B cell (primary cell): ENCODE measurements at regions not wholly inside any gene's neighbourhood (a gene's known extent, or its start where the extent isn't known, plus 50 kb on each side); places are given as distances from the start of the nearest gene placed in this dataset.

Experiments used
- ATAC-seq: fragments of 200-7000 bp; cut with Tn5 transposase; one replicate; pipeline ENCODE4 v1.10.0; 2021; ENCODE audit warnings: low read depth, mild to moderate bottlenecking, moderate number of reproducible peaks, moderate library complexity
- CTCF ChIA-PET: fragments of 350-600 bp; sonication (Branson Sonifier 250); formaldehyde crosslinking; loops from one replicate; lab custom pipeline; 2021; ENCODE audit warnings: antibody characterized with exemption, inconsistent platforms; lab: Charles Lee
- POLR2A ChIA-PET: fragments of 350-600 bp; sonication (Branson Sonifier 250); formaldehyde crosslinking; loops from one replicate; lab custom pipeline; 2021; ENCODE audit warnings: antibody characterized with exemption; lab: Charles Lee
- DNase-seq: peaks from one replicate; pipeline ENCODE4 v3.0.0; 2013
- H2AFZ ChIP-seq: 2 replicates; pipeline ENCODE4 v1.6.1; 2012; ENCODE audit warnings: mild to moderate bottlenecking, low read depth, low read length; ENCODE audit not compliant: insufficient read depth, poor library complexity, severe bottlenecking
- H3K27ac ChIP-seq, 2 donors: 1 replicate in 1 of 2; 2 replicates in 1 of 2; pipeline ENCODE4 v1.5.1; 2012 to 2013; ENCODE audit warnings: low read length in 2 of 2, mild to moderate bottlenecking in 2 of 2, moderate library complexity in 1 of 2
- H3K27me3 ChIP-seq, 4 experiments: fragments of 200-600 bp in 1 of 4; sonication (generic) in 1 of 4; replicated peaks in 1 of 4; 1 replicate in 2 of 4; 2 replicates in 2 of 4; pipeline versions ENCODE4 v1.6.1 to v1.7.0; 2013 to 2016; ENCODE audit warnings: low read length in 3 of 4, mild to moderate bottlenecking in 2 of 4, mixed read lengths in 1 of 4, moderate library complexity in 1 of 4; ENCODE audit not compliant: insufficient read depth in 4 of 4, control insufficient read depth in 3 of 4; ENCODE audit errors: control extremely low read depth in 1 of 4
- H3K36me3 ChIP-seq, 2 experiments: replicated peaks in 1 of 2; 1 replicate in 1 of 2; 2 replicates in 1 of 2; pipeline versions ENCODE4 v1.6.1 to v1.7.1; 2013; ENCODE audit warnings: low read length in 1 of 2; ENCODE audit not compliant: insufficient read depth in 2 of 2, control insufficient read depth in 1 of 2; ENCODE audit errors: control extremely low read depth in 1 of 2, extremely low read depth in 1 of 2
- H3K4me1 ChIP-seq, 2 donors: fragments of 200-600 bp in 1 of 2; sonication (generic) in 1 of 2; 1 replicate in 1 of 2; 2 replicates in 1 of 2; pipeline versions ENCODE4 v1.5.1 to v1.6.1; 2013 to 2017; ENCODE audit warnings: low read length in 2 of 2; ENCODE audit not compliant: control insufficient read depth in 2 of 2, insufficient read depth in 2 of 2
- H3K4me2 ChIP-seq: replicated peaks from 2 replicates; pipeline ENCODE3; 2012; ENCODE audit warnings: mild to moderate bottlenecking, low read depth, low read length; ENCODE audit not compliant: poor library complexity, severe bottlenecking
- H3K4me3 ChIP-seq, 5 experiments: fragments of 200-600 bp in 1 of 5; sonication (generic) in 1 of 5; 1 replicate in 3 of 5; 2 replicates in 2 of 5; pipeline versions ENCODE4 v1.5.1 to v1.7.0; 2011 to 2016; ENCODE audit warnings: low read length in 4 of 5, mild to moderate bottlenecking in 4 of 5, low read depth in 2 of 5, control low read depth in 1 of 5, moderate library complexity in 1 of 5; ENCODE audit not compliant: insufficient read depth in 1 of 5; ENCODE audit errors: control extremely low read depth in 1 of 5, extremely low read depth in 1 of 5
- H3K79me2 ChIP-seq: fragments of 200-600 bp; sonication (generic); one replicate; pipeline ENCODE4 v1.6.0; 2016; ENCODE audit warnings: low read length; ENCODE audit not compliant: control insufficient read depth, insufficient read depth
- H3K9ac ChIP-seq: fragments of 200-600 bp; sonication (generic); 2 replicates; pipeline ENCODE4 v1.6.1; 2017; ENCODE audit warnings: mild to moderate bottlenecking, low read length, moderate library complexity
- H3K9me3 ChIP-seq, 3 donors: one replicate each; pipeline versions ENCODE4 v1.6.1 to v1.7.1; 2013; ENCODE audit warnings: low read length in 2 of 3; ENCODE audit not compliant: control insufficient read depth in 2 of 3, insufficient read depth in 1 of 3; ENCODE audit errors: control extremely low read depth in 1 of 3
- H4K20me1 ChIP-seq: 2 replicates; pipeline ENCODE4 v1.6.0; 2012; ENCODE audit warnings: mild to moderate bottlenecking, low read length; ENCODE audit not compliant: insufficient read depth, control insufficient read depth, poor library complexity, severe bottlenecking
- H3K27ac Mint-ChIP-seq: one replicate; pipeline ENCODE4 v1.8.0; 2021; ENCODE audit warnings: mixed read lengths
- H3K27me3 Mint-ChIP-seq: one replicate; pipeline ENCODE4 v1.8.0; 2021; ENCODE audit warnings: mixed read lengths
- H3K4me1 Mint-ChIP-seq: one replicate; pipeline ENCODE4 v1.8.0; 2021; ENCODE audit warnings: mixed read lengths
- H3K4me3 Mint-ChIP-seq: one replicate; pipeline ENCODE4 v1.8.0; 2021; ENCODE audit warnings: mixed read lengths
- H3K9me3 Mint-ChIP-seq: one replicate; pipeline ENCODE4 v1.8.0; 2022; ENCODE audit warnings: mixed read lengths; ENCODE audit not compliant: insufficient read depth
- EZH2 ChIP-seq: IDR thresholded peaks from 2 replicates; pipeline ENCODE4 v1.6.1; 2012; ENCODE audit warnings: borderline replicate concordance, low read depth, mild to moderate bottlenecking, moderate library complexity, low read length; ENCODE audit not compliant: insufficient read depth, poor library complexity, severe bottlenecking
- WGBS: methylation state at CpG from one replicate; pipeline ENCODE4 v1.1.5; 2013; ENCODE audit warnings: missing lambda C conversion rate; ENCODE audit not compliant: insufficient coverage; 5-methylcytosine and 5-hydroxymethylcytosine counted together
- intact Hi-C: fragments of 100-400 bp; cut with micrococcal nuclease; formaldehyde crosslinking; loops from one replicate; pipeline ENCODE4 v1.10.0; 2022
- TF ChIP-seq, protein P1 (sequence below): fragments of 200-600 bp; IDR thresholded peaks from one replicate; pipeline ENCODE4 v1.8.0; 2022; ENCODE audit warnings: antibody characterized with exemption, mild to moderate bottlenecking

DNA sequence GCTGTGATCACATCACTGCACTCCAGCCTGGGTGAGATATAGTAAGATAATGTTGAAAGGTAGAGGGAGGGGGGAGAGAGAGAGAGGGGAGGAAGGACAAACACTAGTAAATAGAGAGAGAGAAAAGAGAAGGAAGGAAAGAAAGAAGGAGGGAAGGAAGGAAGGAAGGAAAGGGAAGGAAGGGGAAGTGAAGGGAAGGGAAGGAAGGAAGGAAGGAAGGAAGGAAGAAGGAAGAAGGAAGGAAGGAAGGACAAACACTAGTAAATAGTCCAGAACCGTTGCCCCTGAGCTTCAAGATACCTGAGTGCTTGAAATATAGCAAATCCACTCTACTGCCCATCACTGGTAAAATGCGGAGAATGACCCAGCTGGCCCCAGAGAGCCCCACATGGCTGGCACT is 156.5 kb upstream of the ZNF507 start:
- H3K36me3 ChIP-seq = no peaks in the 10 kb centered on the region
- ChIA-PET CTCF (no interaction called here), POLR2A (no interaction called here)
- no peaks in the 10 kb centered on the region for H3K4me1 Mint-ChIP-seq
- H3K9me3 ChIP-seq = peaks cover 0 to 32% (median 0%) of the 10 kb centered on the region in 3 donors
- H3K27me3 ChIP-seq = no peaks in the 10 kb centered on the region
- no peaks in the 10 kb centered on the region for H3K4me1 ChIP-seq
- no peak for TF ChIP-seq EZH2
- TF ChIP-seq, protein P1, sequence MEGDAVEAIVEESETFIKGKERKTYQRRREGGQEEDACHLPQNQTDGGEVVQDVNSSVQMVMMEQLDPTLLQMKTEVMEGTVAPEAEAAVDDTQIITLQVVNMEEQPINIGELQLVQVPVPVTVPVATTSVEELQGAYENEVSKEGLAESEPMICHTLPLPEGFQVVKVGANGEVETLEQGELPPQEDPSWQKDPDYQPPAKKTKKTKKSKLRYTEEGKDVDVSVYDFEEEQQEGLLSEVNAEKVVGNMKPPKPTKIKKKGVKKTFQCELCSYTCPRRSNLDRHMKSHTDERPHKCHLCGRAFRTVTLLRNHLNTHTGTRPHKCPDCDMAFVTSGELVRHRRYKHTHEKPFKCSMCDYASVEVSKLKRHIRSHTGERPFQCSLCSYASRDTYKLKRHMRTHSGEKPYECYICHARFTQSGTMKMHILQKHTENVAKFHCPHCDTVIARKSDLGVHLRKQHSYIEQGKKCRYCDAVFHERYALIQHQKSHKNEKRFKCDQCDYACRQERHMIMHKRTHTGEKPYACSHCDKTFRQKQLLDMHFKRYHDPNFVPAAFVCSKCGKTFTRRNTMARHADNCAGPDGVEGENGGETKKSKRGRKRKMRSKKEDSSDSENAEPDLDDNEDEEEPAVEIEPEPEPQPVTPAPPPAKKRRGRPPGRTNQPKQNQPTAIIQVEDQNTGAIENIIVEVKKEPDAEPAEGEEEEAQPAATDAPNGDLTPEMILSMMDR = no peak
- H3K27me3 Mint-ChIP-seq = peaks cover 4% of the 10 kb centered on the region
- peaks cover 9% of the 10 kb centered on the region for H3K9me3 Mint-ChIP-seq
- H3K27ac ChIP-seq = no peak overlapping the region
- H3K4me3 ChIP-seq = no peak overlapping the region
- H3K79me2 ChIP-seq = no peaks in the 10 kb centered on the region
- no peak overlapping the region for H2AFZ ChIP-seq
- no peak overlapping the region for H3K4me3 Mint-ChIP-seq
- DNase-seq (no peak), ATAC-seq (no peak)
- H3K27ac Mint-ChIP-seq = no peak overlapping the region
- intact Hi-C loops = no loop called here
- H4K20me1 ChIP-seq = no peaks in the 10 kb centered on the region
- 100% methylated on average over 1 of the region's 2 CpGs for WGBS
- no peak overlapping the region for H3K4me2 ChIP-seq
- no peak overlapping the region for H3K9ac ChIP-seq

DNA sequence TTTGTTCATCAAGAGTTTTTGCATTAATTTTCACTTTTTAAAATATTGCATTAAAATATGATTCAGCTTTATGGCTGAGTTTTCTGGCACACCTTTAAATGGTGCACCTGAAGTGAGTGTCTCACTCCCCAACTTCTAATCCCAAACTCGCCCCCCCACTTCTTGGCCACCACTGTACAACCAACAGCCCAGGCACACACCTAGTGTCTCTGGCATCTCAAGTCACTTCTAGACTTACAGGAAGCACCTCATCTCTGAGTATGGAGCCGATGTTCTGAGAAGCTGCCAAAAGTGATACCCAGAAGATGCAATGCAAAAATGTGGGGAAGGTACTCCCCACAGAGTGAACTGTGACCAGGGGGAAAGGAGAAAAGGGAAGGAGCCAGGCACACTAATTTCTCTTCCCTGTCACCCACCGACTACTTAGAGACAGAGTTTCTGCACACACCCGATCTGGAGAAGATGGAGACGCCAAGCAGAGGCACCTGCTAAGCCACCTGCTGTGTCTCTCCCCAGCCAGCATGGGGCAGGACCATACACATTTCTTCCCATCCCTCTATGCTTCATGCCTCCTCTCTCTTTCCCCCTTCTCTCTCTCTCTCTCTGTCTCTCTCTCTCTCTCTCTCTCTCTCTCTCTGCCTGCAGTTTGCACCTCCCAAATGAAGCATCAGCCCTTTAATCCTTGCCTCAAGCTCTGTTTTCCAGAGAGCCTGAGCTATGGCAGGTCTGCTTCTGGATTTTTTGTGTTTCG is 155.3 kb upstream of the ZNF507 start:
- Mint-ChIP-seq H3K27ac (no peak overlapping the region), H3K4me3 (no peak overlapping the region), H3K9me3 (peaks cover 12% of the 10 kb centered on the region), H3K27me3 (peaks cover 4% of the 10 kb centered on the region), H3K4me1 (no peaks in the 10 kb centered on the region)
- H2AFZ ChIP-seq = no peak overlapping the region
- no peaks in the 10 kb centered on the region for H3K4me1 ChIP-seq
- H3K79me2 ChIP-seq = no peaks in the 10 kb centered on the region
- DNase-seq = no peak
- no peak overlapping the region for H3K4me3 ChIP-seq
- no peaks in the 10 kb centered on the region for H3K36me3 ChIP-seq
- TF ChIP-seq EZH2 = no peak
- TF ChIP-seq, protein P1 = no peak
- peaks cover 0 to 25% (median 0%) of the 10 kb centered on the region in 3 donors for H3K9me3 ChIP-seq
- intact Hi-C loops = no loop called here
- ChIA-PET CTCF (no interaction called here), POLR2A (no interaction called here)
- no peak overlapping the region for H3K9ac ChIP-seq
- H3K27ac ChIP-seq = no peak overlapping the region
- 69% methylated on average over 4 of the region's 6 CpGs for WGBS
- H4K20me1 ChIP-seq = no peaks in the 10 kb centered on the region
- H3K4me2 ChIP-seq = no peak overlapping the region
- ATAC-seq = no peak
- no peaks in the 10 kb centered on the region for H3K27me3 ChIP-seq
